ENCODE measurements at regions not wholly inside any gene's neighbourhood (a gene's known extent, or its start where the extent isn't known, plus 50 kb on each side); places are given as distances from the start of the nearest gene placed in this dataset.

- TF ChIP-seq GATA2 (IDR thresholded peaks at IDR 0.05; ENCODE audit: low read depth, low read length) (no peak), GATA3 (IDR thresholded peaks at IDR 0.05; ENCODE audit: low read depth, low read length) (no peak)
Observed at GRCh38 chr1:82755671-82756070, 954.9 kb downstream of the ADGRL2 start.
